ENCODE measurements at regions not wholly inside any gene's neighbourhood (a gene's known extent, or its start where the extent isn't known, plus 50 kb on each side); places are given as distances from the start of the nearest gene placed in this dataset.

DNA sequence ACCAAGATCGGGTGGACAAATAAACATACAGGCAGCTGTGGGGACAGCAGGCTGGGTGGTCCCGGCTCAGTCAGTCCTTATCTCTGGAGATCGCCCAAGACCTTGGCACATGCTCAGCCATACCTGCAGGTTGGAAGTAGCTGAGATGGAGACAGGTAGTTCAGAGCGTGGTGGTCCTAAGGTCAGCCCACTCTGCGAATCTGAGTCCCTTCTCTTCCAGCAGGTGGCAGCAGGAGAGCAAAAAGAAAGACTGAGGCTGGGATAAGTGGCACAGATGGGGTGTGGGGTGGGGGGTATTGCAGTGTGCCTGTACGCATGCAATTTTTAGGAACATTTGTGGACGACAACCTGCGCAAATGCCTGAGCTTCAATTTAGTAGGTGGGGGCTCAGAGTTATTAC, 104.9 kb downstream of the TENT5C start (continued):
- TF ChIP-seq SIX5 (IDR thresholded peaks at IDR 0.05; ENCODE audit: borderline replicate concordance in 1 of 2, insufficient read depth in 1 of 2, low read depth in 1 of 2, low read length in 2 of 2) (no peak), NCOA6 (IDR thresholded peaks at IDR 0.05) (no peak), BRCA1 (IDR thresholded peaks at IDR 0.05) (no peak), BRCA1 (CRISPR knock-in tag; IDR thresholded peaks at IDR 0.05) (no peak), SRF (CRISPR knock-in tag; IDR thresholded peaks at IDR 0.05) (no peak)

- ATAC-seq (no peak), DNase-seq (ENCODE audit: extremely low read depth in 1 of 4, low spot score in 3 of 4) (peak in 1 of 4 experiments; percentile 4), FAIRE-seq (no peak)
- Histone ChIP-seq H3K9me3 (replicated peaks; ENCODE audit: control insufficient read depth, insufficient read depth, low read depth, low read length) (peaks cover 6% of the 10 kb centered on the region), H3K4me3 (no peak overlapping the region), H3K4me1 (replicated peaks in 1 of 2; ENCODE audit: control insufficient read depth in 2 of 2, insufficient read depth in 2 of 2, low read length in 2 of 2) (peaks cover 9 to 18% of the 10 kb centered on the region in 2 experiments; a peak in 3 of 5 replicates), H3K27me3 (ENCODE audit: control insufficient read depth in 2 of 2, insufficient read depth in 2 of 2, low read length in 2 of 2) (no peaks in the 10 kb centered on the region), H3K27ac (ENCODE audit: extremely low read depth, low read depth, low read length) (no peak overlapping the region), H2AFZ (ENCODE audit: low read depth, low read length) (no peak overlapping the region), H3K36me3 (ENCODE audit: control insufficient read depth, insufficient read depth, low read length) (no peaks in the 10 kb centered on the region), H4K20me1 (replicated peaks; ENCODE audit: control insufficient read depth, insufficient read depth, low read length) (no peaks in the 10 kb centered on the region), H3K79me2 (ENCODE audit: control insufficient read depth, insufficient read depth, low read length) (no peaks in the 10 kb centered on the region), H3K4me2 (ENCODE audit: insufficient read depth, low read length) (no peak overlapping the region), H3K9me1 (ENCODE audit: control insufficient read depth, insufficient read depth, low read length) (no peaks in the 10 kb centered on the region), H3K9ac (ENCODE audit: insufficient read depth in 1 of 2, low read depth in 2 of 2, low read length in 2 of 2) (no peak overlapping the region)
- ChIA-PET CTCF (ENCODE audit: low intra/inter-chr PET ratio) (no interaction called here), POLR2A (interaction anchor here (1.0 to 1.5 kb wide), 4 partner anchors 16 to 38 kb away, joined by 3 read pairs; no protein-coding TSS in a partner anchor)
- TF ChIP-seq ZNF23 (CRISPR knock-in tag; IDR thresholded peaks at IDR 0.05): no peak
- peak; percentile 62 for TF ChIP-seq ZNF316 (IDR thresholded peaks at IDR 0.05)
- peak; percentile 46 for TF ChIP-seq C11orf30 (IDR thresholded peaks at IDR 0.05; ENCODE audit: low read depth)
- intact Hi-C loops (cut with micrococcal nuclease): no loop called here
- WGBS (ENCODE audit: insufficient coverage, low coverage, missing lambda C conversion rate): 5% methylated on average over 2 of the region's 2 CpGs
- in situ Hi-C loops (cut with MboI): no loop called here
- no TSS peak for BruUV-seq (replicated peaks)
These were observed 106.8 kb downstream of the TENT5C start for GRCh38 chr1:117712621-117713020.
